Sciatic nerve (tissue), 2 donors: ENCODE measurements at regions not wholly inside any gene's neighbourhood (a gene's known extent, or its start where the extent isn't known, plus 50 kb on each side); places are given as distances from the start of the nearest gene placed in this dataset.

Source experiments
- ATAC-seq: fragments of 200-7000 bp; cut with Tn5 transposase; one replicate; pipeline ENCODE4 v1.9.1; 2020; ENCODE audit warnings: mild to moderate bottlenecking, moderate library complexity
- DNase-seq: peaks from one replicate; pipeline ENCODE4 v3.0.0-alpha.2; 2020; ENCODE audit warnings: low spot score
- intact Hi-C: fragments of 100-400 bp; cut with DNase I; formaldehyde crosslinking; loops from one replicate; pipeline ENCODE4 v1.14.2; 2022
- donor health status: DM: no; HTN: no; CAD: no.
- donor health status: DM: no; HTN: no; CAD: no.

- ATAC-seq (no peak), DNase-seq (no peak)
- intact Hi-C loops = loop anchor here (5.0 kb wide), 1 partner anchor 616 kb away; no protein-coding TSS in a partner anchor
Measured at GRCh38 chr6:156552849-156553248, 224.3 kb upstream of the ARID1B start.

- ATAC-seq = no peak
- intact Hi-C loops = loop anchor here (5.0 kb wide), 1 partner anchor 614 kb away; no protein-coding TSS in a partner anchor
- no peak for DNase-seq
Measured at GRCh38 chr6:156550949-156551348, 226.2 kb upstream of the ARID1B start.

GRCh38 chr6:156545931-156546330 is 231.2 kb upstream of the ARID1B start:
- ATAC-seq (no peak), DNase-seq (no peak)
- intact Hi-C loops = no loop called here

GRCh38 chr6:156545021-156545420 is 232.2 kb upstream of the ARID1B start:
- intact Hi-C loops = no loop called here
- DNase-seq = no peak
- no peak for ATAC-seq

GRCh38 chr6:156544046-156544445 is 233.1 kb upstream of the ARID1B start:
- intact Hi-C loops = no loop called here
- DNase-seq (no peak), ATAC-seq (no peak)

GRCh38 chr6:156543431-156543830 is 233.7 kb upstream of the ARID1B start:
- intact Hi-C loops = no loop called here
- DNase-seq (no peak), ATAC-seq (no peak)

- intact Hi-C loops = no loop called here
- ATAC-seq (no peak), DNase-seq (no peak)
Measured at GRCh38 chr6:156538875-156539660, 238.1 kb upstream of the ARID1B start.

GRCh38 chr6:156534594-156534993 is 242.6 kb upstream of the ARID1B start:
- intact Hi-C loops = no loop called here
- no peak for ATAC-seq
- DNase-seq = no peak

GRCh38 chr6:156533872-156534524 is 243.2 kb upstream of the ARID1B start:
- DNase-seq = no peak
- no peak for ATAC-seq
- intact Hi-C loops = no loop called here

GRCh38 chr6:156526081-156526480 is 251.1 kb upstream of the ARID1B start:
- ATAC-seq (no peak), DNase-seq (no peak)
- intact Hi-C loops = no loop called here

GRCh38 chr6:156525541-156525940 is 251.6 kb upstream of the ARID1B start:
- no peak for ATAC-seq
- intact Hi-C loops = no loop called here
- DNase-seq = no peak

- ATAC-seq = no peak
- intact Hi-C loops = no loop called here
- DNase-seq = no peak
Measured at GRCh38 chr6:156519940-156520339, 257.2 kb upstream of the ARID1B start.

GRCh38 chr6:156517088-156517487 is 260.1 kb upstream of the ARID1B start:
- ATAC-seq (no peak), DNase-seq (no peak)

GRCh38 chr6:156515242-156515641 is 261.9 kb upstream of the ARID1B start:
- no peak for ATAC-seq
- intact Hi-C loops = no loop called here
- DNase-seq = no peak

More at GRCh38 chr6:156517088-156517487, 260.1 kb upstream of the ARID1B start:
- intact Hi-C loops = no loop called here

- ATAC-seq (no peak), DNase-seq (no peak)
- intact Hi-C loops = no loop called here
Measured at GRCh38 chr6:156513504-156513903, 263.7 kb upstream of the ARID1B start.

GRCh38 chr6:156511570-156511969 is 265.6 kb upstream of the ARID1B start:
- intact Hi-C loops = no loop called here
- ATAC-seq (no peak), DNase-seq (no peak)

GRCh38 chr6:156511051-156511450 is 266.1 kb upstream of the ARID1B start:
- ATAC-seq (no peak), DNase-seq (no peak)
- intact Hi-C loops = no loop called here

- DNase-seq = no peak
- no peak for ATAC-seq
- intact Hi-C loops = no loop called here
Measured at GRCh38 chr6:156510242-156510641, 266.9 kb upstream of the ARID1B start.

GRCh38 chr6:156509496-156509895 is 267.7 kb upstream of the ARID1B start:
- ATAC-seq (no peak), DNase-seq (no peak)
- intact Hi-C loops = no loop called here

- intact Hi-C loops = no loop called here
- ATAC-seq = no peak
- no peak for DNase-seq
Measured at GRCh38 chr6:156508923-156509322, 268.3 kb upstream of the ARID1B start.

- intact Hi-C loops = no loop called here
- ATAC-seq = no peak
- no peak for DNase-seq
Measured at GRCh38 chr6:156508126-156508525, 269.1 kb upstream of the ARID1B start.
